HUES64 (cell line): ENCODE measurements at regions not wholly inside any gene's neighbourhood (a gene's known extent, or its start where the extent isn't known, plus 50 kb on each side); places are given as distances from the start of the nearest gene placed in this dataset.
A peak's percentile ranks its signal among the peaks of the same experiment; 100 is the strongest.
"Not testable (repeated sequence)": the region's sequence is repeated elsewhere in the genome, so short reads cannot be mapped to it uniquely, and the experiment has no call there.

Experiments used
- H3K27ac ChIP-seq: 2 replicates; pipeline ENCODE4 v1.7.0; 2013; ENCODE audit warnings: low read depth, low read length, inconsistent platforms
- H3K27me3 ChIP-seq: 2 replicates; pipeline ENCODE4 v1.6.1; 2013; ENCODE audit warnings: mild to moderate bottlenecking, low read length; ENCODE audit not compliant: insufficient read depth
- H3K36me3 ChIP-seq: 2 replicates; pipeline ENCODE4 v1.6.1; 2013; ENCODE audit warnings: mild to moderate bottlenecking, low read length; ENCODE audit not compliant: insufficient read depth
- H3K4me1 ChIP-seq: 2 replicates; pipeline ENCODE4 v1.6.1; 2013; ENCODE audit warnings: mild to moderate bottlenecking, low read length, moderate library complexity; ENCODE audit not compliant: insufficient read depth
- H3K4me3 ChIP-seq: 2 replicates; pipeline ENCODE4 v1.5.1; 2013; ENCODE audit warnings: mild to moderate bottlenecking, low read length, moderate library complexity
- H3K9ac ChIP-seq: 2 replicates; pipeline ENCODE4 v1.6.1; 2013; ENCODE audit warnings: mild to moderate bottlenecking, low read depth, low read length
- H3K9me3 ChIP-seq: 2 replicates; pipeline ENCODE4 v1.6.1; 2013; ENCODE audit warnings: low read depth, low read length; ENCODE audit not compliant: insufficient read depth
- WGBS: fragments of 150-250, 120-280 bp; methylation state at CpG from one replicate; pipeline ENCODE4 v1.1.7; 2013; ENCODE audit warnings: missing lambda C conversion rate; 5-methylcytosine and 5-hydroxymethylcytosine counted together

DNA sequence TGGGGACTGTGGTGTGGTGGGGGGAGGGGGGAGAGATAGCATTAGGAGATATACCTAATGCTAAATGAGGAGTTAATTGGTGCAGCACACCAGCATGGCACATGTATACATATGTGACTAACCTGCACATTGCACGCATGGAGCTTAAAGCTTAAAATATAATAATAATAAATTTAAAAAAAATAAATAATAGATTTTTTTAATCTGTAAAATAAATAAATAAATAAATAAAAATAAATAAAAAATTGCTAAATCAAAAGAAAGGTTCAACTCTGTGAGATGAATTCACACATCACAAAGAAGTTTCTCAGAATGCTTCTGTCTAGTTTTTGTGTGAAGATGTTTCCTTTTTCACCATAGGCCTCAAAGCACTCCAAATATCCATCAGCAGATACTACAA is 1793.7 kb downstream of the UQCRFS1 start:
- not testable (repeated sequence) for H3K4me1 ChIP-seq, H3K4me3 ChIP-seq, H3K27ac ChIP-seq, H3K9ac ChIP-seq, H3K27me3 ChIP-seq, H3K36me3 ChIP-seq
- WGBS = no CpG with 5 or more reads among the region's 1 CpG
- peaks cover 65% of the 10 kb centered on the region for H3K9me3 ChIP-seq

DNA sequence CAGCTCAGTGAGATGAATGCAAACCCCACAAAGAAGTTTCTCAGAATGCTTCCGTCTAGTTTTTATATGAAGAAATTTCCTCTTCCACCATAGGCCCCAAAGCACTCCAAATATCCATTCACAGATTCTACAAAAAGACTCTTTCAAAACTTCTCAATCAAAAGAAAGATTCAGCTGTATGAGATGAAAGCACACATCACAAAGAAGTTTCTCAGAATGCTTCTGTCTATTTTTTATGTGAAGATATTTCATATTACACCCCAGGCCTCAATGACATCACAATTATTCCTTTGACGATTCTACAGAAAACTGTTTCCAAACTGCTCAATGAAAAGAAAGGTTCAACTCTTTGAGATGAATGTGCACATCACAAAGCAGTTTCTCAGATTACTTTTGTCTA is 1819.4 kb downstream of the UQCRFS1 start:
- no peak overlapping the region for H3K9ac ChIP-seq
- H3K4me1 ChIP-seq = no peaks in the 10 kb centered on the region
- no peaks in the 10 kb centered on the region for H3K36me3 ChIP-seq
- no peak overlapping the region for H3K27ac ChIP-seq
- no peak overlapping the region for H3K4me3 ChIP-seq
- H3K27me3 ChIP-seq = no peaks in the 10 kb centered on the region
- peaks cover 97% of the 10 kb centered on the region for H3K9me3 ChIP-seq
- 92% methylated on average over 2 of the region's 2 CpGs for WGBS

DNA sequence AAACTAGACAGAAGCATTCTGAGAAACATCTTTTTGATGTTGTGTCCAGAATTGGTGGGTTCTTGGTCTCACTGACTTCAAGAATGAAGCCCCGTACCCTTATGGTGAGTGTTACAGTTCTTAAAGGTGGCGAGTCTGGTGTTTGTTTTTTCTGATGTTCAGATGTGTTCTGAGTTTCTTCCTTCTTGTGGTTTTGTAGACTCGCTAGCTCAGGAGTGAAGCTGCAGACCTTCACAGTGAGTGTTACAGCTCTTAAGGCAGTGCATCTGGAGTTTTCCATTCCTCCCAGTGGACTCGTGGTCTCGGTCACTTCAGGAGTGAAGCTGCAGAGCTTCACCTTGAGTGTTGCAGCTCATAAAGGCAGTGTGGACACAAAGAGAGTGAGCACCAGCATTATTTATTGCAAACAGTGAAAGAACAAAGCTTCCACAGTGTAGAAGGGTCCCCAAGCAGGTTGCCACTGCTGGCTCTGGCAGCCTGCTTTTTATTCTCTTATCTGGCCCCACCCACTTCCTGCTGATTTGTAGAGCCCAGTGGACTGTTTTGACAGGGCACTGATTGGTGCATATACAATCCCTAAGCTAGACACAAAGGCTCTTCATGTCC is 1820.8 kb downstream of the UQCRFS1 start:
- Histone ChIP-seq H3K36me3 (no peaks in the 10 kb centered on the region), H3K9me3 (peaks cover 97% of the 10 kb centered on the region), H3K9ac (no peak overlapping the region), H3K27ac (no peak overlapping the region), H3K4me3 (no peak overlapping the region), H3K27me3 (no peaks in the 10 kb centered on the region), H3K4me1 (no peaks in the 10 kb centered on the region)
- 79% methylated on average over 5 of the region's 5 CpGs for WGBS

DNA sequence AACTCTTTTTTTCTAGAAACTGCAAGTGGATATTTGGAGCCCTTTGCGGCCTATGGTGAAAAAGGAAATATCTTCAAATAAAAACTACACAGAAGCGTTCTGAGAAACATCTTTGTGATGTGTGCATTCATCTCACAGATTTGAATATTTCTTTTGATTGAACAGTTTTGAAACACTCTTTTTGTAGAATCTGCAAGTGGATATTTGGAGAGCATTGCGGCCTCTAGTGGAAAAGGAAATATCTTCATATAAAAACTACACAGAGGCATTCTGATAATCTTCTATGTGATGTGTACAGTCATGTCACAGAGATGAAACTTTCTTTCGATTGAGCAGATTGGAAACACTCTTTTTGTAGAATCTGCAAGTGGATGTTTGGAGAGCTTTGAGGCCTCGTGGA is 1833.6 kb downstream of the UQCRFS1 start:
- H3K9ac ChIP-seq, H3K27me3 ChIP-seq, H3K36me3 ChIP-seq, H3K4me3 ChIP-seq, H3K27ac ChIP-seq, H3K4me1 ChIP-seq: not testable (repeated sequence)
- 55% methylated on average over 4 of the region's 5 CpGs for WGBS
- H3K9me3 ChIP-seq = peaks cover 98% of the 10 kb centered on the region

DNA sequence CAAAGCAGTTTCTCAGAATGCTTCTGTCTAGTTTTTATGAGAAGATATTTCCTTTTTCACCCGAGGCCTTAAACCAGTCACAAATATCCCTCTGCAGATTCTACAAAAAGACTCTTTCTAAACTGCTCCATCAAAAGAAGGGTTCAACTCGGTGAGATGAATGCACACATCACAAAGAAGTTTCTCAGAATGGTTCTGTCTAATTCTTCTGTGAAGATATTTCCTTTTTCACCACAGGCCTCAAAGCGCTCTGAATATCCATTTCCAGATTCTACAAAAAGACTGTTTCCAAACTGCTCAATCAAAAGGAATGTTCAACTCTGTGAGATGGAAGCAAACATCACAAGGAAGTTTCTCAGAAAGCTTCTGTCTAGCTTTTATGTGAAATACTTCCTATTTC is 1843.3 kb downstream of the UQCRFS1 start:
- H3K27ac ChIP-seq, H3K9ac ChIP-seq, H3K4me3 ChIP-seq, H3K27me3 ChIP-seq, H3K4me1 ChIP-seq, H3K36me3 ChIP-seq: not testable (repeated sequence)
- WGBS = 55% methylated on average over 3 of the region's 3 CpGs
- H3K9me3 ChIP-seq = peaks cover 84% of the 10 kb centered on the region

DNA sequence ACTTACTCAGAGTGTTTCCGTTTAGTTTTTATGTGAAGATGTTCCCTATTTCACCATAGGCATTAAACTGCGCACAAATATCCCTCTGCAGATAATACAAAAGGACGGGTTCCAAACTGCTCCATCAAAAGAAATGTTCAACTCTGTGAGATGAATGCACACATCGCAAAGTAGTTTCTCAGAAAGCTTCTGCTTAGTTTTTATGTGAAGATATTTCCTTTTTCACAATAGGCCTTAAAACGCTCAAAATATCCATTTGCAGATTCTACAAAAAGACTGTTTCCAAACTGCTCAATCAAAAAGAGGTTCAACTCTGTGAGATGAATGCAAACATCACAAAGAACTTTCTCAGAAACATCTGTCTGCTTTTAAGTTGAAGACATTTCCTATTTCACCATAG is 1850.5 kb downstream of the UQCRFS1 start:
- WGBS = 66% methylated on average over 5 of the region's 5 CpGs
- H3K4me1 ChIP-seq, H3K27ac ChIP-seq, H3K36me3 ChIP-seq, H3K9ac ChIP-seq, H3K27me3 ChIP-seq: not testable (repeated sequence)
- Histone ChIP-seq H3K9me3 (peaks cover 100% of the 10 kb centered on the region), H3K4me3 (0 out of 2 replicates have a peak overlapping the region, but pooled peaks have one; percentile 6)

DNA sequence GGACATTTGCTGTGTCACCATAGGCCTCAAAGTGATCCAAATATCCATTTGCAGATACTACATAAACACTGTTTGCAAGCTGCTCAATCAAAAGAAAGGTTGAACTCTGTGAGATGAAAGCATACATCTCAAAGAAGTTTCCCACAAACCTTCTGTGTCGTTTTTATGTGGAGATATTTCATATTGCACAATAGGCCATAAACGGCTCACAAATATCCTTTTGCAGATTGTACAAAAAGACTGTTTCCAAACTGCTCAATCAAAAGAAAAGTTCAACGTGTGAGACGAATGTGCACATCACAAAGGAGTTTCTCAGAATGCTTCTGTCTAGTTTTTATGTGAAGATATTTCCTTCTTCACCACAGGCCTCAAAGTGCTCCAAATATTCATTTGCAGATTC is 1857.4 kb downstream of the UQCRFS1 start:
- not testable (repeated sequence) for H3K4me1 ChIP-seq, H3K27me3 ChIP-seq, H3K36me3 ChIP-seq, H3K4me3 ChIP-seq, H3K27ac ChIP-seq, H3K9ac ChIP-seq
- peaks cover 100% of the 10 kb centered on the region for H3K9me3 ChIP-seq
- WGBS = 49% methylated on average over 4 of the region's 4 CpGs
